HTR-8/SVneo (cell line): ENCODE measurements at regions not wholly inside any gene's neighbourhood (a gene's known extent, or its start where the extent isn't known, plus 50 kb on each side); places are given as distances from the start of the nearest gene placed in this dataset.
"Not testable (repeated sequence)": the region's sequence is repeated elsewhere in the genome, so short reads cannot be mapped to it uniquely, and the experiment has no call there.

Experiments
- DNase-seq: peaks from one replicate; pipeline ENCODE4 v3.0.0; 2011; ENCODE audit warnings: low spot score, mixed read lengths; ENCODE audit not compliant: insufficient read length
- FAIRE-seq: peaks from 2 replicates; lab custom pipeline; 2011; peaks lifted over from hg19 to GRCh38; lab: Jason Lieb, UNC

GRCh38 chr1:217921126-217921904 lies 290.2 kb downstream of the SPATA17 start:
- DNase-seq = no peak
- FAIRE-seq = no peak

GRCh38 chr1:217924924-217925323 lies 293.8 kb downstream of the SPATA17 start:
- FAIRE-seq = no peak
- no peak for DNase-seq

GRCh38 chr1:217929213-217929885 lies 298.2 kb downstream of the SPATA17 start:
- FAIRE-seq (no peak), DNase-seq (no peak)

- DNase-seq (no peak), FAIRE-seq (no peak)
These were observed 312.2 kb downstream of the SPATA17 start for GRCh38 chr1:217943361-217943760.

- no peak for DNase-seq
- FAIRE-seq = no peak
These were observed 313.4 kb downstream of the SPATA17 start for GRCh38 chr1:217944550-217944949.

- DNase-seq = no peak
- FAIRE-seq = no peak
These were observed 315.4 kb downstream of the SPATA17 start for GRCh38 chr1:217946511-217946910.

- FAIRE-seq (no peak), DNase-seq (no peak)
These were observed 317.6 kb downstream of the SPATA17 start for GRCh38 chr1:217948741-217949140.

- no peak for DNase-seq
- FAIRE-seq = no peak
These were observed 322.2 kb downstream of the SPATA17 start for GRCh38 chr1:217953330-217953729.

- DNase-seq (no peak), FAIRE-seq (no peak)
These were observed 322.8 kb downstream of the SPATA17 start for GRCh38 chr1:217953922-217954321.

- DNase-seq (no peak), FAIRE-seq (no peak)
These were observed 324.6 kb downstream of the SPATA17 start for GRCh38 chr1:217955723-217956122.

- FAIRE-seq (no peak), DNase-seq (no peak)
These were observed 319.8 kb upstream of the RRP15 start for GRCh38 chr1:217965156-217965786.

- DNase-seq (no peak), FAIRE-seq (no peak)
These were observed 317.0 kb upstream of the RRP15 start for GRCh38 chr1:217968085-217968484.

GRCh38 chr1:217969428-217969827 lies 315.7 kb upstream of the RRP15 start:
- FAIRE-seq (no peak), DNase-seq (no peak)

GRCh38 chr1:217977943-217978342 lies 307.1 kb upstream of the RRP15 start:
- no peak for FAIRE-seq
- DNase-seq = no peak

- DNase-seq = no peak
- no peak for FAIRE-seq
These were observed 303.7 kb upstream of the RRP15 start for GRCh38 chr1:217981430-217981829.

GRCh38 chr1:217982331-217983050 lies 302.6 kb upstream of the RRP15 start:
- FAIRE-seq (no peak), DNase-seq (no peak)

- FAIRE-seq (no peak), DNase-seq (no peak)
These were observed 302.1 kb upstream of the RRP15 start for GRCh38 chr1:217983051-217983375.

GRCh38 chr1:217985641-217986040 lies 299.5 kb upstream of the RRP15 start:
- FAIRE-seq (no peak), DNase-seq (no peak)

GRCh38 chr1:217989510-217989909 lies 295.6 kb upstream of the RRP15 start:
- FAIRE-seq (no peak), DNase-seq (no peak)

GRCh38 chr1:217993439-217993838 lies 291.7 kb upstream of the RRP15 start:
- FAIRE-seq (no peak), DNase-seq (no peak)

- DNase-seq, FAIRE-seq: not testable (repeated sequence)
These were observed 276.8 kb upstream of the RRP15 start for GRCh38 chr1:218008296-218008695.
